ENCODE measurements at regions not wholly inside any gene's neighbourhood (a gene's known extent, or its start where the extent isn't known, plus 50 kb on each side); places are given as distances from the start of the nearest gene placed in this dataset.

DNA sequence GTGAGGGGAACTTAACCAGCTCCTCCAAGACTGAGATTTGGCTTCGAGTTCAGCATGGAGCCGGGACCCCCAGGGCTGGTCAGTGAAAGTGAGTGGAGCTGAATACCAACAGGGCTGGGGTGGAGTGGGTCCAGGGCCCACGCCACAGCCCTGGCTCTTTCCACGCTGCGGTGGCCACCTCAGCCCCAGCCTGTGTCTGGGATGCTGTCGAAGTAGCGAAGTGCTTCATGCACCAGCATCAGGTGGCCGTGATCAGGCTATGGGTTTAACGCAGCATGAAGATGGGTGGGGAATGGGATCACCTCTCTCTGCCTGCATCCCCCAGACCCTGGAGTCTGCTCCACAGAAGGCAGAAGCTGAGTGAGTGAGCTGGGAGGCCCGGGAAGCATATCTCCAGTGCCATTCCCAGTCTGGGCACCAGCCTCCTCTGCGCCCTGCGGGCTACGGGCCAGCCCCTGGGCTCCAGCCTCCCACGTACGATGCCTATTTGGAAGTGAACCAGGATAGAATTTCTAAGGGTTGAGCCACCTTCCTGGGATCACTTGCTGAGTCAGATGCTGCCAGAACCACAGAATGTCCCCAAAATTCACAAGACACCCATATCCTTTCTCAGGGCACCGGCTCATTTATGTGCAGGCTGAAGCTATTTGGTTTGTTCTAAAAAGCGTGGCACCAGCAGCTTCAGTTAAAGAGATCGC lies 131.1 kb upstream of the CHST15 start:
- intact Hi-C loops (cut with micrococcal nuclease; ENCODE audit: unreplicated experiment), result loop anchor here (10.0 kb wide), 2 partner anchors 120 to 230 kb away; no protein-coding TSS in a partner anchor
- no peak overlapping the region for H2AFZ ChIP-seq (ENCODE audit: low read length)
- H3K4me1 ChIP-seq (ENCODE audit: insufficient read depth, low read length, poor library complexity, severe bottlenecking), result peaks cover 25% of the 10 kb centered on the region
- no TSS peak for BruUV-seq (replicated peaks)
- no peaks in the 10 kb centered on the region for H3K9me2 ChIP-seq (ENCODE audit: insufficient read depth, low read length)
- H3K4me2 ChIP-seq (ENCODE audit: low read length), result no peak overlapping the region
- no peaks in the 10 kb centered on the region for H3K79me2 ChIP-seq (ENCODE audit: insufficient read depth, low read depth, low read length)
- peaks cover 33% of the 10 kb centered on the region for H3K9me3 ChIP-seq (ENCODE audit: low read length)
- DNase-seq (ENCODE audit: low spot score), result no peak
- ChIA-PET CTCF (ENCODE audit: unreplicated experiment) (no interaction called here), POLR2A (no interaction called here)
- H3K36me3 ChIP-seq (ENCODE audit: insufficient read depth, low read length), result no peaks in the 10 kb centered on the region
- no peaks in the 10 kb centered on the region for H4K20me1 ChIP-seq (ENCODE audit: insufficient read depth, low read length)
- no peak overlapping the region for H3K27ac ChIP-seq (ENCODE audit: low read depth, low read length, poor library complexity, severe bottlenecking)
- no peak overlapping the region for H3K4me3 ChIP-seq (ENCODE audit: low read depth, low read length, poor library complexity, severe bottlenecking)
- TF ChIP-seq CTCF (conservative IDR thresholded peaks at IDR 0.05; ENCODE audit: low read length) (no peak), EZH2phosphoT487 (IDR thresholded peaks at IDR 0.05; ENCODE audit: borderline replicate concordance, low read depth, low read length) (no peak)

DNA sequence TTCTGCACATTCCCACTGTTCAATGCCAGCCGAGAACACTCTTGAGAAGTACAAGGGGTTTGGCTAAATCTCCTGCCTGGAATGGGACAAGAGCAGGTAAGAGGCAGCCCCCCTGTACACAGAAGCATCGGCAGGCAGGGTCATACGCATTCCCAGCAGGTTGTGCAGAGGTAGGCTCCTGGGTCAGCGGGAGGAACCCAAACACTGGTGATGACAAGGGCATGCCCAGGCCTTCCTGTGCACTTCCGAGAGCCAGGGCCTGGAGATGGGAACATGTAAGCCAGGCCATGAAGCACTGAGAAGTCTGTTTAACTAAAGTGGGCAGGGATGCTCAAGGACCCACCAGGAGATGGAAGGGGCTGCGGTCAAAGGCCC lies 130.3 kb upstream of the CHST15 start:
- no peak overlapping the region for H3K4me2 ChIP-seq (ENCODE audit: low read length)
- intact Hi-C loops (cut with micrococcal nuclease; ENCODE audit: unreplicated experiment), result loop anchor here (10.0 kb wide), 2 partner anchors 119 to 229 kb away; no protein-coding TSS in a partner anchor
- POLR2A ChIA-PET, result no interaction called here

More for the DNA sequence above, 130.3 kb upstream of the CHST15 start:
- Histone ChIP-seq H4K20me1 (ENCODE audit: insufficient read depth, low read length) (no peaks in the 10 kb centered on the region), H3K9me3 (ENCODE audit: low read length) (peaks cover 25% of the 10 kb centered on the region), H3K4me1 (ENCODE audit: insufficient read depth, low read length, poor library complexity, severe bottlenecking) (peaks cover 25% of the 10 kb centered on the region), H3K4me3 (ENCODE audit: low read depth, low read length, poor library complexity, severe bottlenecking) (no peak overlapping the region), H3K9me2 (ENCODE audit: insufficient read depth, low read length) (no peaks in the 10 kb centered on the region), H3K79me2 (ENCODE audit: insufficient read depth, low read depth, low read length) (no peaks in the 10 kb centered on the region), H3K36me3 (ENCODE audit: insufficient read depth, low read length) (no peaks in the 10 kb centered on the region), H2AFZ (ENCODE audit: low read length) (no peak overlapping the region), H3K27ac (ENCODE audit: low read depth, low read length, poor library complexity, severe bottlenecking) (no peak overlapping the region)
- no peak for TF ChIP-seq EZH2phosphoT487 (IDR thresholded peaks at IDR 0.05; ENCODE audit: borderline replicate concordance, low read depth, low read length)
- no peak for TF ChIP-seq CTCF (conservative IDR thresholded peaks at IDR 0.05; ENCODE audit: low read length)
- no TSS peak for BruUV-seq (replicated peaks)
- DNase-seq (ENCODE audit: low spot score), result no peak
- CTCF ChIA-PET (ENCODE audit: unreplicated experiment), result no interaction called here
